ENCODE measurements at regions not wholly inside any gene's neighbourhood (a gene's known extent, or its start where the extent isn't known, plus 50 kb on each side); places are given as distances from the start of the nearest gene placed in this dataset.

- intact Hi-C loops (cut with micrococcal nuclease; ENCODE audit: unreplicated experiment), result no loop called here
- CTCF ChIA-PET, result no interaction called here
- no peak for ATAC-seq
Observed at GRCh38 chr11:42075180-42075579, 615.7 kb upstream of the LRRC4C start.

GRCh38 chr11:42077794-42078193, 618.3 kb upstream of the LRRC4C start:
- BruUV-seq (replicated peaks), result no TSS peak
- ATAC-seq (no peak), DNase-seq (ENCODE audit: low read depth, low spot score) (no peak)
- no peaks in the 10 kb centered on the region for H3K27me3 ChIP-seq (ENCODE audit: control insufficient read depth, insufficient read depth, low read length)
- H3K27ac ChIP-seq (ENCODE audit: low read length), result no peak overlapping the region
- ChIA-PET POLR2A (no interaction called here), CTCF (no interaction called here)
- in situ Hi-C loops (cut with HindIII; ENCODE audit: low pct_unique_long_range_greater_than_20kb, low sequenced_read_pairs), result no loop called here
- H3K4me3 ChIP-seq (ENCODE audit: low read depth in 2 of 2, low read length in 2 of 2), result no peak overlapping the region
- TF ChIP-seq POLR2AphosphoS5 (IDR thresholded peaks at IDR 0.05; ENCODE audit: low read depth, low read length) (no peak), SIN3A (IDR thresholded peaks at IDR 0.05; ENCODE audit: borderline replicate concordance, insufficient read depth, low read depth, low read length) (no peak), REST (IDR thresholded peaks at IDR 0.05; ENCODE audit: insufficient read depth in 1 of 2, low read depth in 2 of 2, low read length in 1 of 2) (no peak), TCF7L2 (IDR thresholded peaks at IDR 0.05; ENCODE audit: low read depth, low read length) (no peak), CTCF (IDR thresholded peaks at IDR 0.05) (no peak)
- no peaks in the 10 kb centered on the region for H3K9me3 ChIP-seq (ENCODE audit: control insufficient read depth, insufficient read depth, low read depth, low read length)
- no peaks in the 10 kb centered on the region for H3K36me3 ChIP-seq (ENCODE audit: control insufficient read depth, insufficient read depth, low read length)
- H3K4me1 ChIP-seq (ENCODE audit: control insufficient read depth, insufficient read depth, low read length), result no peaks in the 10 kb centered on the region
- intact Hi-C loops (cut with micrococcal nuclease; ENCODE audit: unreplicated experiment), result no loop called here

More at GRCh38 chr11:42075180-42075579, 615.7 kb upstream of the LRRC4C start:
- no peaks in the 10 kb centered on the region for H3K4me1 ChIP-seq (ENCODE audit: control insufficient read depth, insufficient read depth, low read length)
- no peak overlapping the region for H3K4me3 ChIP-seq (ENCODE audit: low read depth in 2 of 2, low read length in 2 of 2)
- no peaks in the 10 kb centered on the region for H3K27me3 ChIP-seq (ENCODE audit: control insufficient read depth, insufficient read depth, low read length)
- BruUV-seq (replicated peaks), result no TSS peak
- POLR2A ChIA-PET, result no interaction called here
- TF ChIP-seq TCF7L2 (IDR thresholded peaks at IDR 0.05; ENCODE audit: low read depth, low read length), result no peak
- no peak for TF ChIP-seq REST (IDR thresholded peaks at IDR 0.05; ENCODE audit: insufficient read depth in 1 of 2, low read depth in 2 of 2, low read length in 1 of 2)
- no peak for TF ChIP-seq SIN3A (IDR thresholded peaks at IDR 0.05; ENCODE audit: borderline replicate concordance, insufficient read depth, low read depth, low read length)
- TF ChIP-seq POLR2AphosphoS5 (IDR thresholded peaks at IDR 0.05; ENCODE audit: low read depth, low read length), result no peak
- no peak for TF ChIP-seq CTCF (IDR thresholded peaks at IDR 0.05)
- no peaks in the 10 kb centered on the region for H3K9me3 ChIP-seq (ENCODE audit: control insufficient read depth, insufficient read depth, low read depth, low read length)
- no peaks in the 10 kb centered on the region for H3K36me3 ChIP-seq (ENCODE audit: control insufficient read depth, insufficient read depth, low read length)
- in situ Hi-C loops (cut with HindIII; ENCODE audit: low pct_unique_long_range_greater_than_20kb, low sequenced_read_pairs), result no loop called here
- DNase-seq (ENCODE audit: low read depth, low spot score), result no peak
- H3K27ac ChIP-seq (ENCODE audit: low read length), result no peak overlapping the region

All from Panc1 (cell line).